DMS53 (cell line): ENCODE measurements at regions not wholly inside any gene's neighbourhood (a gene's known extent, or its start where the extent isn't known, plus 50 kb on each side); places are given as distances from the start of the nearest gene placed in this dataset.

Experiments used
- DNase-seq: peaks from one replicate; lab custom pipeline; 2025; lab: John Stamatoyannopoulos, UW

DNA sequence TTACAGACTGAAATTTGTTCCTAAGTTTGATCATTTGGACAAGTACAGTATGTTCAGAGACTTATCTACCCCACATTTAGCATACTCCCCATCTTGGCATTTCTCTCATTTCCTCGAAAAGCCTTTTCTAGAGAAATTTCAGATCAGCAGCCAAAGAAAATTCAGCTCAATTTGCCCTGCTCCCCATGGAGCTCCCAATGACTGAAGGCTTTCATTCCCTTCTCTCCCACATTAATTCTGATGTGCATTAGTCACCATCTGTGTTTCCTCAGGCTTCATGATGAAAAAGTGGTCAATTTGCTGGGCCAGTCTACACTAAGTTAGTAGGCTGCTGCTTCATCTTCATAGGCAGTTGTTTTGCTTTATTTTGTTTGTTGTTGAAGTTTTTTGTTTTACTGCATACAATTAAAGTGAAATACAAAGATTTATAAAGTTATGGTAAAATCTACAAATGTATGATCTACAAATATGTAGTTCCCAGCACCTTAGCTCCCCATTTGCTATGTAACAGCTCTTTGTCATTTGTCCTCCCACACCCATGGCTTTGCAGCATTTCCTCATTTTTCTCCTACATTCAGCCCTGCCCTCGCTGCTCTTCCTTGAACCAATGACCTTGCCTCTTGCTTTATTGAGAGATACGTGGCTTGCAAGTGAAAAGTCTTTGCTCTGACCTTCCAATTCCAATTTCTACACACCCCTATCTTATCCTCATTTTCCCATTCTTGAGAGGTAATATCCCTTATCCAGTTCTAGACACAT, 193.9 kb downstream of the ANAPC10 start:
- no peak for DNase-seq

DNA sequence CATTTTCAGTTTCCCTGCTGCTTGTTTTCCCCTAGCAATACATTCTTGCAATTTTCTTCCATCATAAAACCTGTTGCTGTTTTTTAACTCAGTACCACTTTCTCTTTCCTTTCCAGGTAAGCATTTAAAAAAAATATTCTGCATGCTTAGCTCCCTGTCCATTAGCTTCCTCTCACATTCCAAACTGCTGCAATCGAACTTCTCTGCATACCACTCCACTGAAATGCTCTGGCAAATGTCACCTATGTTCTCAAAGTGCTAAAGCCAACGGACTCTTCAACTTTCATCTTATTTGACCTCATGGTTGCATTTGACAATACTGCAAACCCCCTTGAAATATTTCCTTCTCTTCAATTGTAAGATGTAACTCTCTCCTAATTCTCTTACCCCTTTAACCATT, 192.7 kb downstream of the ANAPC10 start:
- DNase-seq, result no peak

- DNase-seq, result no peak
These were observed 191.6 kb downstream of the ANAPC10 start for GRCh38 chr4:144906181-144906925.

- DNase-seq, result no peak
These were observed 187.3 kb downstream of the ANAPC10 start for GRCh38 chr4:144910723-144911122.
